ENCODE measurements at regions not wholly inside any gene's neighbourhood (a gene's known extent, or its start where the extent isn't known, plus 50 kb on each side); places are given as distances from the start of the nearest gene placed in this dataset.

GRCh38 chr12:92073094-92073493 lies 72.6 kb downstream of the BTG1 start:
- Histone ChIP-seq H3K36me3 (no peaks in the 10 kb centered on the region), H3K27me3 (no peaks in the 10 kb centered on the region), H3K27ac (no peak overlapping the region), H3K4me3 (no peak overlapping the region), H3K9me3 (no peaks in the 10 kb centered on the region), H3K4me1 (peaks cover 0 to 36% of the 10 kb centered on the region in 2 donors)
- no peak for TF ChIP-seq CTCF (IDR thresholded peaks at IDR 0.05)
- DNase-seq (ENCODE audit: low spot score) = no peak

- H3K27ac ChIP-seq = no peak overlapping the region
- no peaks in the 10 kb centered on the region for H3K27me3 ChIP-seq
- H3K9me3 ChIP-seq = no peaks in the 10 kb centered on the region
- no peak overlapping the region for H3K4me3 ChIP-seq
- TF ChIP-seq CTCF (IDR thresholded peaks at IDR 0.05) = no peak
- H3K36me3 ChIP-seq = no peaks in the 10 kb centered on the region
- DNase-seq (ENCODE audit: low spot score) = no peak
- H3K4me1 ChIP-seq = peaks cover 0 to 26% of the 10 kb centered on the region in 2 donors
These were observed 73.5 kb downstream of the BTG1 start for GRCh38 chr12:92072112-92072511.

- H3K4me3 ChIP-seq = no peak overlapping the region
- TF ChIP-seq CTCF (IDR thresholded peaks at IDR 0.05) = no peak
These were observed 74.7 kb downstream of the BTG1 start for GRCh38 chr12:92070864-92071445.

GRCh38 chr12:92070054-92070863 lies 75.4 kb downstream of the BTG1 start:
- H3K27ac ChIP-seq = no peak overlapping the region

More at GRCh38 chr12:92070864-92071445, 74.7 kb downstream of the BTG1 start:
- Histone ChIP-seq H3K27ac (no peak overlapping the region), H3K9me3 (no peaks in the 10 kb centered on the region), H3K27me3 (no peaks in the 10 kb centered on the region), H3K36me3 (no peaks in the 10 kb centered on the region), H3K4me1 (peaks cover 0 to 15% of the 10 kb centered on the region in 2 donors)
- DNase-seq (ENCODE audit: low spot score) = no peak

GRCh38 chr12:92068459-92068858 lies 77.2 kb downstream of the BTG1 start:
- no peak for TF ChIP-seq CTCF (IDR thresholded peaks at IDR 0.05)
- Histone ChIP-seq H3K9me3 (no peaks in the 10 kb centered on the region), H3K36me3 (no peaks in the 10 kb centered on the region), H3K4me3 (no peak overlapping the region), H3K27ac (no peak overlapping the region), H3K4me1 (peaks cover 0 to 4% of the 10 kb centered on the region in 2 donors), H3K27me3 (no peaks in the 10 kb centered on the region)
- DNase-seq (ENCODE audit: low spot score) = no peak

More at GRCh38 chr12:92070054-92070863, 75.4 kb downstream of the BTG1 start:
- no peak for TF ChIP-seq CTCF (IDR thresholded peaks at IDR 0.05)
- Histone ChIP-seq H3K9me3 (no peaks in the 10 kb centered on the region), H3K27me3 (no peaks in the 10 kb centered on the region), H3K4me1 (peaks cover 0 to 8% of the 10 kb centered on the region in 2 donors), H3K4me3 (no peak overlapping the region), H3K36me3 (no peaks in the 10 kb centered on the region)
- no peak for DNase-seq (ENCODE audit: low spot score)

Data from right atrium auricular region (tissue), 2 donors.